ENCODE measurements at regions not wholly inside any gene's neighbourhood (a gene's known extent, or its start where the extent isn't known, plus 50 kb on each side); places are given as distances from the start of the nearest gene placed in this dataset.
A peak's percentile ranks its signal among the peaks of the same experiment; 100 is the strongest.

- TF ChIP-seq JUND (IDR thresholded peaks at IDR 0.05) (0 out of 2 replicates have a peak, but pooled peaks have one; percentile 20), POLR2AphosphoS5 (IDR thresholded peaks at IDR 0.05; ENCODE audit: low read depth, low read length) (no peak), REST (IDR thresholded peaks at IDR 0.05; ENCODE audit: low read depth, low read length) (no peak)
Observed at GRCh38 chr10:110414548-110415309, 83.0 kb upstream of the DUSP5 start (continued).

DNA sequence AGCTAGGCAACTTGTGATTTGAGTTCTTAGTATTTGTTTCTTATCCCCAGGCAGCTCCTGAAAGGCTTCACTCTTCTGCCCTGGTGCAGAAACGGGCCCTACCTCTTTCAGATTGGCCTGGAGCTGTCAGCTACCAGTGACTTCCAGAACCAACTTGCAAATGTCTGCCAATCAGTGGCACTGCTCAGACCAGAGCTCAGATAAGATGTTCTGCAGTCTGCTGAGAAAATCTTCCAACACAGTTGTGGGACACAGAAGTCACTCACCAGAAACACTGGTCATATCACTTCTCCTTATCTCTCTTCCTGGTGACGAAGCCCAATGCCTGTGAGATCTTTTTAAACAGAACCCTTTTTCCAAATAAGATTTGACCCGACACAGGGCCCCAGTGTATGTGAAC, 81.9 kb upstream of the DUSP5 start:
- CTCF ChIA-PET: interaction anchor here (1.2 to 1.6 kb wide), 3 partner anchors 9 to 61 kb away, joined by 3 to 4 read pairs (median 4); no protein-coding TSS in a partner anchor
- Histone ChIP-seq H3K27me3 (ENCODE audit: insufficient read depth) (no peaks in the 10 kb centered on the region), H3K27ac (ENCODE audit: low read depth in 2 of 2, low read length in 1 of 2) (no peak overlapping the region; a peak in 1 of 4 replicates), H3K79me2 (ENCODE audit: insufficient read depth) (no peaks in the 10 kb centered on the region), H3K4me1 (ENCODE audit: control insufficient read depth in 1 of 2, insufficient read depth in 2 of 2, low read depth in 1 of 2, low read length in 1 of 2) (peaks cover 14 to 23% of the 10 kb centered on the region in 2 experiments; a peak in 3 of 4 replicates), H3F3A (replicated peaks; ENCODE audit: insufficient read depth) (peaks cover 8% of the 10 kb centered on the region), H4K20me1 (ENCODE audit: insufficient read depth) (no peaks in the 10 kb centered on the region), H3K4me2 (no peak overlapping the region), H3K4me3 (ENCODE audit: low read depth in 2 of 2, low read length in 1 of 2) (no peak overlapping the region), H2AFZ (ENCODE audit: low read depth) (no peak overlapping the region), H3K36me3 (replicated peaks in 1 of 2; ENCODE audit: control insufficient read depth in 1 of 2, insufficient read depth in 2 of 2, low read length in 1 of 2) (no peaks in the 10 kb centered on the region), H3K9me2 (no peaks in the 10 kb centered on the region), H3K9ac (no peak overlapping the region), H3K9me3 (no peaks in the 10 kb centered on the region)
- 83% methylated on average over 3 of the region's 3 CpGs for WGBS (ENCODE audit: low lambda C conversion rate)
- DNase-seq: no peak
- POLR2A ChIA-PET: no interaction called here
- no peak for TF ChIP-seq TAF1 (IDR thresholded peaks at IDR 0.05; ENCODE audit: borderline replicate concordance, low read depth, low read length)
- TF ChIP-seq, protein P1, sequence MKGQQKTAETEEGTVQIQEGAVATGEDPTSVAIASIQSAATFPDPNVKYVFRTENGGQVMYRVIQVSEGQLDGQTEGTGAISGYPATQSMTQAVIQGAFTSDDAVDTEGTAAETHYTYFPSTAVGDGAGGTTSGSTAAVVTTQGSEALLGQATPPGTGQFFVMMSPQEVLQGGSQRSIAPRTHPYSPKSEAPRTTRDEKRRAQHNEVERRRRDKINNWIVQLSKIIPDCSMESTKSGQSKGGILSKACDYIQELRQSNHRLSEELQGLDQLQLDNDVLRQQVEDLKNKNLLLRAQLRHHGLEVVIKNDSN (IDR thresholded peaks at IDR 0.05; ENCODE audit: borderline replicate concordance, low read depth): no peak
- TF ChIP-seq MAX (IDR thresholded peaks at IDR 0.05; ENCODE audit: low read depth): no peak
- no peak for TF ChIP-seq USF2 (IDR thresholded peaks at IDR 0.05; ENCODE audit: borderline replicate concordance, low read depth, low read length)
- TF ChIP-seq RFX5 (IDR thresholded peaks at IDR 0.05; ENCODE audit: low read length): no peak
- TF ChIP-seq ZBTB33 (IDR thresholded peaks at IDR 0.05; ENCODE audit: borderline replicate concordance, low read depth): no peak
- TF ChIP-seq, protein P2, sequence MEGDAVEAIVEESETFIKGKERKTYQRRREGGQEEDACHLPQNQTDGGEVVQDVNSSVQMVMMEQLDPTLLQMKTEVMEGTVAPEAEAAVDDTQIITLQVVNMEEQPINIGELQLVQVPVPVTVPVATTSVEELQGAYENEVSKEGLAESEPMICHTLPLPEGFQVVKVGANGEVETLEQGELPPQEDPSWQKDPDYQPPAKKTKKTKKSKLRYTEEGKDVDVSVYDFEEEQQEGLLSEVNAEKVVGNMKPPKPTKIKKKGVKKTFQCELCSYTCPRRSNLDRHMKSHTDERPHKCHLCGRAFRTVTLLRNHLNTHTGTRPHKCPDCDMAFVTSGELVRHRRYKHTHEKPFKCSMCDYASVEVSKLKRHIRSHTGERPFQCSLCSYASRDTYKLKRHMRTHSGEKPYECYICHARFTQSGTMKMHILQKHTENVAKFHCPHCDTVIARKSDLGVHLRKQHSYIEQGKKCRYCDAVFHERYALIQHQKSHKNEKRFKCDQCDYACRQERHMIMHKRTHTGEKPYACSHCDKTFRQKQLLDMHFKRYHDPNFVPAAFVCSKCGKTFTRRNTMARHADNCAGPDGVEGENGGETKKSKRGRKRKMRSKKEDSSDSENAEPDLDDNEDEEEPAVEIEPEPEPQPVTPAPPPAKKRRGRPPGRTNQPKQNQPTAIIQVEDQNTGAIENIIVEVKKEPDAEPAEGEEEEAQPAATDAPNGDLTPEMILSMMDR (IDR thresholded peaks at IDR 0.05): no peak
- TF ChIP-seq NRF1 (IDR thresholded peaks at IDR 0.05; ENCODE audit: low read depth, low read length): no peak
- no peak for TF ChIP-seq TCF12 (IDR thresholded peaks at IDR 0.05)
- no peak for TF ChIP-seq SIN3A (IDR thresholded peaks at IDR 0.05; ENCODE audit: borderline replicate concordance, low read depth, low read length)
- TF ChIP-seq MXI1 (IDR thresholded peaks at IDR 0.05; ENCODE audit: low read depth, low read length): no peak
- TF ChIP-seq JUND (IDR thresholded peaks at IDR 0.05): no peak
